ENCODE measurements at regions not wholly inside any gene's neighbourhood (a gene's known extent, or its start where the extent isn't known, plus 50 kb on each side); places are given as distances from the start of the nearest gene placed in this dataset.

GRCh38 chr3:83500422-83500821 lies 1458.4 kb upstream of the CADM2 start:
- H3K4me3 ChIP-seq (ENCODE audit: low read depth in 1 of 2, low read length in 2 of 2) = no peak overlapping the region
- WGBS, 2 donors = 78 to 83% methylated on average over 7 of the region's 7 CpGs
- peaks cover 4 to 6% of the 10 kb centered on the region in 2 donors for H3K9me3 ChIP-seq (ENCODE audit: control insufficient read depth in 2 of 2, insufficient read depth in 1 of 2, low read depth in 1 of 2, low read length in 1 of 2)
- H3K27me3 ChIP-seq (ENCODE audit: control insufficient read depth in 1 of 2, insufficient read depth in 2 of 2, low read length in 2 of 2) = no peaks in the 10 kb centered on the region
- H3K4me1 ChIP-seq (ENCODE audit: control insufficient read depth in 2 of 2, insufficient read depth in 2 of 2, low read length in 1 of 2) = no peaks in the 10 kb centered on the region
- H3K27ac ChIP-seq (ENCODE audit: low read depth in 2 of 2, low read length in 1 of 2) = no peak overlapping the region
- no peaks in the 10 kb centered on the region for H3K36me3 ChIP-seq (ENCODE audit: control insufficient read depth in 2 of 2, insufficient read depth in 2 of 2, low read length in 1 of 2)

- no peak overlapping the region for H3K4me3 ChIP-seq (ENCODE audit: low read depth in 1 of 2, low read length in 2 of 2)
- H3K4me1 ChIP-seq (ENCODE audit: control insufficient read depth in 2 of 2, insufficient read depth in 2 of 2, low read length in 1 of 2) = no peaks in the 10 kb centered on the region
- H3K36me3 ChIP-seq (ENCODE audit: control insufficient read depth in 2 of 2, insufficient read depth in 2 of 2, low read length in 1 of 2) = no peaks in the 10 kb centered on the region
- no peaks in the 10 kb centered on the region for H3K27me3 ChIP-seq (ENCODE audit: control insufficient read depth in 1 of 2, insufficient read depth in 2 of 2, low read length in 2 of 2)
- H3K27ac ChIP-seq (ENCODE audit: low read depth in 2 of 2, low read length in 1 of 2) = no peak overlapping the region
- peaks cover 4 to 6% of the 10 kb centered on the region in 2 donors for H3K9me3 ChIP-seq (ENCODE audit: control insufficient read depth in 2 of 2, insufficient read depth in 1 of 2, low read depth in 1 of 2, low read length in 1 of 2)
- whole genome bisulfite sequencing, 2 donors = 59 to 86% methylated on average over 2 of the region's 2 CpGs
Measured at GRCh38 chr3:83500931-83501330, 1457.9 kb upstream of the CADM2 start.

GRCh38 chr3:83513051-83513450 lies 1445.7 kb upstream of the CADM2 start:
- H3K27ac ChIP-seq (ENCODE audit: low read depth in 2 of 2, low read length in 1 of 2) = no peak overlapping the region
- no peaks in the 10 kb centered on the region for H3K4me1 ChIP-seq (ENCODE audit: control insufficient read depth in 2 of 2, insufficient read depth in 2 of 2, low read length in 1 of 2)
- no peak overlapping the region for H3K4me3 ChIP-seq (ENCODE audit: low read depth in 1 of 2, low read length in 2 of 2)
- H3K36me3 ChIP-seq (ENCODE audit: control insufficient read depth in 2 of 2, insufficient read depth in 2 of 2, low read length in 1 of 2) = no peaks in the 10 kb centered on the region
- peaks cover 0 to 6% of the 10 kb centered on the region in 2 donors for H3K9me3 ChIP-seq (ENCODE audit: control insufficient read depth in 2 of 2, insufficient read depth in 1 of 2, low read depth in 1 of 2, low read length in 1 of 2)
- H3K27me3 ChIP-seq (ENCODE audit: control insufficient read depth in 1 of 2, insufficient read depth in 2 of 2, low read length in 2 of 2) = no peaks in the 10 kb centered on the region
- WGBS, 2 donors = 70 to 73% methylated on average over 2 of the region's 2 CpGs

GRCh38 chr3:83513677-83514076 lies 1445.1 kb upstream of the CADM2 start:
- Histone ChIP-seq H3K36me3 (ENCODE audit: control insufficient read depth in 2 of 2, insufficient read depth in 2 of 2, low read length in 1 of 2) (no peaks in the 10 kb centered on the region), H3K27me3 (ENCODE audit: control insufficient read depth in 1 of 2, insufficient read depth in 2 of 2, low read length in 2 of 2) (no peaks in the 10 kb centered on the region), H3K4me3 (ENCODE audit: low read depth in 1 of 2, low read length in 2 of 2) (no peak overlapping the region), H3K27ac (ENCODE audit: low read depth in 2 of 2, low read length in 1 of 2) (no peak overlapping the region), H3K9me3 (ENCODE audit: control insufficient read depth in 2 of 2, insufficient read depth in 1 of 2, low read depth in 1 of 2, low read length in 1 of 2) (peaks cover 0 to 6% of the 10 kb centered on the region in 2 donors), H3K4me1 (ENCODE audit: control insufficient read depth in 2 of 2, insufficient read depth in 2 of 2, low read length in 1 of 2) (no peaks in the 10 kb centered on the region)
- WGBS, 2 donors = 58% methylated on average over 3 of the region's 3 CpGs

- Histone ChIP-seq H3K4me1 (ENCODE audit: control insufficient read depth in 2 of 2, insufficient read depth in 2 of 2, low read length in 1 of 2) (no peaks in the 10 kb centered on the region), H3K36me3 (ENCODE audit: control insufficient read depth in 2 of 2, insufficient read depth in 2 of 2, low read length in 1 of 2) (no peaks in the 10 kb centered on the region), H3K9me3 (ENCODE audit: control insufficient read depth in 2 of 2, insufficient read depth in 1 of 2, low read depth in 1 of 2, low read length in 1 of 2) (peaks cover 0 to 6% of the 10 kb centered on the region in 2 donors), H3K4me3 (ENCODE audit: low read depth in 1 of 2, low read length in 2 of 2) (no peak overlapping the region), H3K27ac (ENCODE audit: low read depth in 2 of 2, low read length in 1 of 2) (no peak overlapping the region), H3K27me3 (ENCODE audit: control insufficient read depth in 1 of 2, insufficient read depth in 2 of 2, low read length in 2 of 2) (no peaks in the 10 kb centered on the region)
- 80 to 85% methylated on average over 6 of the region's 6 CpGs for WGBS, 2 donors
Measured at GRCh38 chr3:83514130-83514914, 1444.5 kb upstream of the CADM2 start.

- Histone ChIP-seq H3K27ac (ENCODE audit: low read depth in 2 of 2, low read length in 1 of 2) (no peak overlapping the region), H3K4me1 (ENCODE audit: control insufficient read depth in 2 of 2, insufficient read depth in 2 of 2, low read length in 1 of 2) (no peaks in the 10 kb centered on the region), H3K27me3 (ENCODE audit: control insufficient read depth in 1 of 2, insufficient read depth in 2 of 2, low read length in 2 of 2) (no peaks in the 10 kb centered on the region), H3K9me3 (ENCODE audit: control insufficient read depth in 2 of 2, insufficient read depth in 1 of 2, low read depth in 1 of 2, low read length in 1 of 2) (peaks cover 0 to 6% of the 10 kb centered on the region in 2 donors), H3K4me3 (ENCODE audit: low read depth in 1 of 2, low read length in 2 of 2) (no peak overlapping the region), H3K36me3 (ENCODE audit: control insufficient read depth in 2 of 2, insufficient read depth in 2 of 2, low read length in 1 of 2) (no peaks in the 10 kb centered on the region)
- WGBS, 2 donors = 93 to 95% methylated on average over 18 of the region's 18 CpGs
Measured at GRCh38 chr3:83515123-83515522, 1443.7 kb upstream of the CADM2 start.

GRCh38 chr3:83523470-83524073 lies 1435.2 kb upstream of the CADM2 start:
- 14 to 15% methylated on average over 7 of the region's 7 CpGs for WGBS, 2 donors
- H3K9me3 ChIP-seq (ENCODE audit: control insufficient read depth in 2 of 2, insufficient read depth in 1 of 2, low read depth in 1 of 2, low read length in 1 of 2) = no peaks in the 10 kb centered on the region
- H3K4me3 ChIP-seq (ENCODE audit: low read depth in 1 of 2, low read length in 2 of 2) = no peak overlapping the region
- H3K27me3 ChIP-seq (ENCODE audit: control insufficient read depth in 1 of 2, insufficient read depth in 2 of 2, low read length in 2 of 2) = no peaks in the 10 kb centered on the region
- no peaks in the 10 kb centered on the region for H3K36me3 ChIP-seq (ENCODE audit: control insufficient read depth in 2 of 2, insufficient read depth in 2 of 2, low read length in 1 of 2)
- no peak overlapping the region for H3K27ac ChIP-seq (ENCODE audit: low read depth in 2 of 2, low read length in 1 of 2)
- no peaks in the 10 kb centered on the region for H3K4me1 ChIP-seq (ENCODE audit: control insufficient read depth in 2 of 2, insufficient read depth in 2 of 2, low read length in 1 of 2)

GRCh38 chr3:83524901-83525300 lies 1433.9 kb upstream of the CADM2 start:
- H3K27me3 ChIP-seq (ENCODE audit: control insufficient read depth in 1 of 2, insufficient read depth in 2 of 2, low read length in 2 of 2) = no peaks in the 10 kb centered on the region
- 40 to 44% methylated on average over 5 of the region's 5 CpGs for WGBS, 2 donors

GRCh38 chr3:83559082-83559481 lies 1399.7 kb upstream of the CADM2 start:
- Histone ChIP-seq H3K36me3 (ENCODE audit: control insufficient read depth in 2 of 2, insufficient read depth in 2 of 2, low read length in 1 of 2) (no peaks in the 10 kb centered on the region), H3K4me3 (ENCODE audit: low read depth in 1 of 2, low read length in 2 of 2) (no peak overlapping the region), H3K9me3 (ENCODE audit: control insufficient read depth in 2 of 2, insufficient read depth in 1 of 2, low read depth in 1 of 2, low read length in 1 of 2) (no peaks in the 10 kb centered on the region), H3K4me1 (ENCODE audit: control insufficient read depth in 2 of 2, insufficient read depth in 2 of 2, low read length in 1 of 2) (no peaks in the 10 kb centered on the region), H3K27ac (ENCODE audit: low read depth in 2 of 2, low read length in 1 of 2) (no peak overlapping the region), H3K27me3 (ENCODE audit: control insufficient read depth in 1 of 2, insufficient read depth in 2 of 2, low read length in 2 of 2) (no peaks in the 10 kb centered on the region)
- WGBS, 2 donors = 84 to 85% methylated on average over 3 of the region's 3 CpGs

More at GRCh38 chr3:83524901-83525300, 1433.9 kb upstream of the CADM2 start:
- H3K36me3 ChIP-seq (ENCODE audit: control insufficient read depth in 2 of 2, insufficient read depth in 2 of 2, low read length in 1 of 2) = no peaks in the 10 kb centered on the region
- no peak overlapping the region for H3K4me3 ChIP-seq (ENCODE audit: low read depth in 1 of 2, low read length in 2 of 2)
- H3K27ac ChIP-seq (ENCODE audit: low read depth in 2 of 2, low read length in 1 of 2) = no peak overlapping the region
- no peaks in the 10 kb centered on the region for H3K4me1 ChIP-seq (ENCODE audit: control insufficient read depth in 2 of 2, insufficient read depth in 2 of 2, low read length in 1 of 2)
- H3K9me3 ChIP-seq (ENCODE audit: control insufficient read depth in 2 of 2, insufficient read depth in 1 of 2, low read depth in 1 of 2, low read length in 1 of 2) = no peaks in the 10 kb centered on the region

- 9 to 19% methylated on average over 3 of the region's 3 CpGs for WGBS, 2 donors
- Histone ChIP-seq H3K9me3 (ENCODE audit: control insufficient read depth in 2 of 2, insufficient read depth in 1 of 2, low read depth in 1 of 2, low read length in 1 of 2) (no peaks in the 10 kb centered on the region), H3K27ac (ENCODE audit: low read depth in 2 of 2, low read length in 1 of 2) (no peak overlapping the region), H3K4me1 (ENCODE audit: control insufficient read depth in 2 of 2, insufficient read depth in 2 of 2, low read length in 1 of 2) (no peaks in the 10 kb centered on the region), H3K4me3 (ENCODE audit: low read depth in 1 of 2, low read length in 2 of 2) (no peak overlapping the region), H3K27me3 (ENCODE audit: control insufficient read depth in 1 of 2, insufficient read depth in 2 of 2, low read length in 2 of 2) (no peaks in the 10 kb centered on the region), H3K36me3 (ENCODE audit: control insufficient read depth in 2 of 2, insufficient read depth in 2 of 2, low read length in 1 of 2) (no peaks in the 10 kb centered on the region)
Measured at GRCh38 chr3:83567935-83568334, 1390.9 kb upstream of the CADM2 start.

Data from esophagus (tissue), 2 donors.